Smooth muscle cell (in vitro differentiated cells): ENCODE measurements at regions not wholly inside any gene's neighbourhood (a gene's known extent, or its start where the extent isn't known, plus 50 kb on each side); places are given as distances from the start of the nearest gene placed in this dataset.

Experiments
- DNase-seq: peaks from one replicate; lab custom pipeline; 2025; ENCODE audit not compliant: unreplicated experiment; lab: John Stamatoyannopoulos, UW
- H2AFZ ChIP-seq: fragments of 200-600 bp; sonication (generic); 2 replicates; pipeline ENCODE4 v1.6.0; 2016; ENCODE audit warnings: antibody characterized with exemption, low read depth, mild to moderate bottlenecking
- H3F3A ChIP-seq: fragments of 200-600 bp; sonication (generic); 2 replicates; pipeline ENCODE4 v1.6.0; 2017; ENCODE audit warnings: antibody characterized with exemption, low read depth
- H3K27ac ChIP-seq: fragments of 200-600 bp; sonication (generic); 2 replicates; pipeline ENCODE4 v1.5.1; 2016; ENCODE audit warnings: low read depth, mild to moderate bottlenecking
- H3K27me3 ChIP-seq: fragments of 200-600 bp; sonication (generic); 2 replicates; pipeline ENCODE4 v1.6.1; 2016; ENCODE audit warnings: low read depth, mild to moderate bottlenecking
- H3K36me3 ChIP-seq: fragments of 200-600 bp; sonication (generic); 2 replicates; pipeline ENCODE4 v1.5.1; 2016; ENCODE audit warnings: low read depth
- H3K4me1 ChIP-seq: fragments of 200-600 bp; sonication (generic); 2 replicates; pipeline ENCODE4 v1.5.1; 2016; ENCODE audit warnings: low read depth
- H3K4me2 ChIP-seq: fragments of 200-600 bp; sonication (generic); 2 replicates; pipeline ENCODE4 v1.6.0; 2016; ENCODE audit warnings: mild to moderate bottlenecking
- H3K4me3 ChIP-seq: fragments of 200-600 bp; sonication (generic); 2 replicates; pipeline ENCODE4 v1.5.1; 2016; ENCODE audit warnings: mild to moderate bottlenecking
- H3K79me2 ChIP-seq: fragments of 200-600 bp; sonication (generic); 2 replicates; pipeline ENCODE4 v1.6.0; 2016; ENCODE audit warnings: low read depth, mild to moderate bottlenecking
- H3K9ac ChIP-seq: fragments of 200-600 bp; sonication (generic); 2 replicates; pipeline ENCODE4 v1.6.0; 2016; ENCODE audit warnings: low read depth
- H3K9me3 ChIP-seq: fragments of 200-600 bp; sonication (generic); replicated peaks from 2 replicates; pipeline ENCODE4 v1.5.1; 2016; ENCODE audit warnings: low read depth
- H4K20me1 ChIP-seq: fragments of 200-600 bp; sonication (generic); 2 replicates; pipeline ENCODE4 v1.6.0; 2016; ENCODE audit warnings: low read depth
- WGBS: methylation state at CpG from one replicate; pipeline ENCODE4 v1.1.7; 2016; ENCODE audit warnings: low lambda C conversion rate; 5-methylcytosine and 5-hydroxymethylcytosine counted together
- TF ChIP-seq, protein P1 (sequence below): fragments of 200-600 bp; sonication (generic); IDR thresholded peaks from 2 replicates; pipeline ENCODE4 v1.5.1; 2017; ENCODE audit warnings: borderline replicate concordance, mild to moderate bottlenecking, antibody characterized with exemption; ENCODE audit not compliant: insufficient read depth, poor library complexity, severe bottlenecking

DNA sequence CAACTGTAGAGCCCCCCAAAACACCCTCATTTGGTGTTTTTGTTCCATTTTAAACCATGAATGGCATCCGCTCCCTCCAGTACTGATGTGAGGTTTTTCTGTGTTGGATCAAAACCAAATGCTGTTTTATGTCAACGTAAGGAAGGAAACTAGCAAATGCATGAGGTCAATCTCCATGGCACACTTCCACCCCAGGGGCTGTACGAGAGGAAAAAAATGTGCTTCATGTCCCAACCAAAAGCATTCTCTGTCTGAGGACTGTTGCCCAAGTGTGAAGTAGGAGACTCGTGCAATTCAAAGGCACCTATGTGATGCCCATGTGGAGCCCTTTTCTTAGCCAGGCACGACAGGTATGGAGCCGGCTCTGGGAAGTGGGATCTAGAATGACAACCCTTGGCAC lies 180.3 kb upstream of the MKI67 start:
- no peaks in the 10 kb centered on the region for H3F3A ChIP-seq
- no peaks in the 10 kb centered on the region for H3K4me1 ChIP-seq
- H3K36me3 ChIP-seq = no peaks in the 10 kb centered on the region
- H4K20me1 ChIP-seq = no peaks in the 10 kb centered on the region
- no peak overlapping the region for H3K9ac ChIP-seq
- TF ChIP-seq, protein P1, sequence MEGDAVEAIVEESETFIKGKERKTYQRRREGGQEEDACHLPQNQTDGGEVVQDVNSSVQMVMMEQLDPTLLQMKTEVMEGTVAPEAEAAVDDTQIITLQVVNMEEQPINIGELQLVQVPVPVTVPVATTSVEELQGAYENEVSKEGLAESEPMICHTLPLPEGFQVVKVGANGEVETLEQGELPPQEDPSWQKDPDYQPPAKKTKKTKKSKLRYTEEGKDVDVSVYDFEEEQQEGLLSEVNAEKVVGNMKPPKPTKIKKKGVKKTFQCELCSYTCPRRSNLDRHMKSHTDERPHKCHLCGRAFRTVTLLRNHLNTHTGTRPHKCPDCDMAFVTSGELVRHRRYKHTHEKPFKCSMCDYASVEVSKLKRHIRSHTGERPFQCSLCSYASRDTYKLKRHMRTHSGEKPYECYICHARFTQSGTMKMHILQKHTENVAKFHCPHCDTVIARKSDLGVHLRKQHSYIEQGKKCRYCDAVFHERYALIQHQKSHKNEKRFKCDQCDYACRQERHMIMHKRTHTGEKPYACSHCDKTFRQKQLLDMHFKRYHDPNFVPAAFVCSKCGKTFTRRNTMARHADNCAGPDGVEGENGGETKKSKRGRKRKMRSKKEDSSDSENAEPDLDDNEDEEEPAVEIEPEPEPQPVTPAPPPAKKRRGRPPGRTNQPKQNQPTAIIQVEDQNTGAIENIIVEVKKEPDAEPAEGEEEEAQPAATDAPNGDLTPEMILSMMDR = no peak
- no peaks in the 10 kb centered on the region for H3K9me3 ChIP-seq
- no peak overlapping the region for H3K4me2 ChIP-seq
- H3K79me2 ChIP-seq = no peaks in the 10 kb centered on the region
- H2AFZ ChIP-seq = no peak overlapping the region
- no peak overlapping the region for H3K4me3 ChIP-seq
- no peak overlapping the region for H3K27ac ChIP-seq
- 93% methylated on average over 6 of the region's 6 CpGs for WGBS
- no peaks in the 10 kb centered on the region for H3K27me3 ChIP-seq
- DNase-seq = no peak

DNA sequence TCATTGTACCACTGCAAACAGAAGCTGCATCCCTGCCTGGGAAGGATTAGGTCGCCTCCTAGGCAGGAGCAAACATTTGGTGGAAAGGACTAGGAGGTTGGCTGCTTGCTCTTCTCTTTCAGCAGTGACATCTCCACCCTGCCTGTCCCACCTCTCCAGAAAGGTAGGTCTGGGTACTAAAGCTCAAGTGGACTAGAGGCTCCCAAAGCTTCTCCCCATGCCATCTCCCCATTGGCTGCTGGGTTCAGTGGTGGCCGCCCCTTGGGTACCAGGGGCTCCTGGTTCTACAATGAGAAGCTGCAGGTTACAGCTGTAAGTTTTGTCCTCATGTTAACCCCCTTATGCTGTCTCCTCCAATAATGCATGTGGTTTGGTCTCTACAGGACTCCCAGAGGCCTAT lies 180.7 kb upstream of the MKI67 start:
- H2AFZ ChIP-seq = no peak overlapping the region
- DNase-seq = no peak
- H3F3A ChIP-seq = no peaks in the 10 kb centered on the region
- H3K9me3 ChIP-seq = no peaks in the 10 kb centered on the region
- H3K4me1 ChIP-seq = no peaks in the 10 kb centered on the region
- no peaks in the 10 kb centered on the region for H3K36me3 ChIP-seq
- no peak overlapping the region for H3K4me3 ChIP-seq
- TF ChIP-seq, protein P1 = no peak
- H3K9ac ChIP-seq = no peak overlapping the region
- no peaks in the 10 kb centered on the region for H4K20me1 ChIP-seq
- no peak overlapping the region for H3K27ac ChIP-seq
- no peaks in the 10 kb centered on the region for H3K79me2 ChIP-seq
- H3K27me3 ChIP-seq = peaks cover 3% of the 10 kb centered on the region
- no peak overlapping the region for H3K4me2 ChIP-seq
- WGBS = 91% methylated on average over 2 of the region's 2 CpGs

DNA sequence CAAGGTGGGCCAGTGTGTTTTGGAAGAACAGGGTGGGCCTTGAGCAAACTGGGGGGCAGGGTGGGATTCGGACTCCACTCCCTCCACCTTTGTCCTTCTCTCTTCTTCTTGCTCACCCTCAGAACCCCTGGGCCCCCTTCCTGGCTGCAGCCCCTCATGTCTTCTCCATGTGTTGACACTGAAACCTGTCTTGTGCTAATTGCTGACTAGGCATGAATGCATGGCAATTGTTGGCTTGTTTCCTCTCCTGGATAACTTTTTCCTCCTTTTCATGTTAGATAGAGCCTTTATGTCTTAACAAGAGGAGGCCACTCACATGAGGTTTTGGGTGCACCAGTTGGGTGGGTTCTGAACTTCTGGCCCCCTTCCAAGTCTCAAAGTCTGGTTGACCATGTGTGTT lies 181.6 kb upstream of the MKI67 start:
- Histone ChIP-seq H3K4me1 (no peaks in the 10 kb centered on the region), H3K36me3 (no peaks in the 10 kb centered on the region), H2AFZ (no peak overlapping the region), H3K4me2 (no peak overlapping the region), H3K27ac (no peak overlapping the region), H4K20me1 (no peaks in the 10 kb centered on the region), H3K9ac (no peak overlapping the region), H3K4me3 (no peak overlapping the region), H3K27me3 (peaks cover 4% of the 10 kb centered on the region), H3F3A (no peaks in the 10 kb centered on the region), H3K9me3 (no peaks in the 10 kb centered on the region), H3K79me2 (no peaks in the 10 kb centered on the region)
- WGBS = 92% methylated on average over 1 of the region's 1 CpG
- TF ChIP-seq, protein P1 = no peak
- no peak for DNase-seq

DNA sequence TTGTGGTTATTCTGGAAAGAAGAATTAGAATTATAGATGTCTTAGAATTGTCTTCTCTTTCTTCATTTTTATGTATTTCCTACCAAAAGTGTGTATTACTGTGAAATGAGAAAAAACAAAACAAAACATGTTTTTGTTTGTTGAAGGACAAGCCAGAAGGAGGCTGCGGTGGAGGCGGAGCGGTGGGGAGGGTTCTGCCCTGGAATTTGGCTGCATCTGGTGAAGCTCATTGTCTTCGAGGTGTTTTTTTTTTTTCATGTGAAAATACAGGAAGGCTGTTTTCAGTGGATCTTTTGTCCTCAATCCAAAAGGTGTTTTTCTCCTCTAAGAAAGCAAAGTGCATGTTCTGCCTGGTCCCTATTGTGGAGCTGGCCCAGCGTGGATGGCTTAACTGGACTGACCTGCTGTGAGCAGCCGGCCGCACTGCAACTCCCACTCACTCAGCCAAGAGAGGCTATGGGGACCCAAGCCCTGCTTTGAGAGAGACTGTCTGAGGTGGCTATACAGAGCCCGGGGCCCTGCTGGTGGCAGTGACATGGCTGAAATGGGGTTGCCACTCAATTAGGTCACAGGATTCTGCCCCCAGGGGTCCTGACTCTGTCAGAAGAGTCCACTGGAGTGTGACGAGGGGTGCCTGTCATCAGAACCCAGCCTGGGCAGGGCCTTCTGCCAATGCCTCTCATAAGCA lies 184.9 kb upstream of the MKI67 start:
- no peaks in the 10 kb centered on the region for H4K20me1 ChIP-seq
- DNase-seq = no peak
- WGBS = 84% methylated on average over 9 of the region's 9 CpGs
- H3F3A ChIP-seq = no peaks in the 10 kb centered on the region
- H3K4me2 ChIP-seq = no peak overlapping the region
- H3K79me2 ChIP-seq = no peaks in the 10 kb centered on the region
- no peak overlapping the region for H3K4me3 ChIP-seq
- no peaks in the 10 kb centered on the region for H3K36me3 ChIP-seq
- no peaks in the 10 kb centered on the region for H3K9me3 ChIP-seq
- no peak overlapping the region for H2AFZ ChIP-seq
- peaks cover 4% of the 10 kb centered on the region for H3K27me3 ChIP-seq
- no peaks in the 10 kb centered on the region for H3K4me1 ChIP-seq
- H3K27ac ChIP-seq = no peak overlapping the region
- TF ChIP-seq, protein P1 = no peak
- no peak overlapping the region for H3K9ac ChIP-seq
